ENCODE measurements at regions not wholly inside any gene's neighbourhood (a gene's known extent, or its start where the extent isn't known, plus 50 kb on each side); places are given as distances from the start of the nearest gene placed in this dataset.
A peak's percentile ranks its signal among the peaks of the same experiment; 100 is the strongest.

- Histone ChIP-seq H3K9me1 (ENCODE audit: insufficient read depth, low read length) (no peaks in the 10 kb centered on the region; the same call in 1 of the 2 replicates), H3K9ac (ENCODE audit: low read depth, low read length) (no peak overlapping the region), H3K4me1 (ENCODE audit: control insufficient read depth, insufficient read depth, low read length) (no peaks in the 10 kb centered on the region; the same call in 1 of the 2 replicates), H4K20me1 (ENCODE audit: insufficient read depth, low read length) (no peaks in the 10 kb centered on the region), H3K4me2 (ENCODE audit: low read depth, low read length) (no peak overlapping the region), H3K27ac (ENCODE audit: insufficient read depth, low read length) (no peak overlapping the region), H4K8ac (ENCODE audit: low read depth in 2 of 2, low read length in 2 of 2) (no peak overlapping the region), H3K18ac (ENCODE audit: low read depth, low read length) (no peak overlapping the region), H2BK5ac (ENCODE audit: low read depth, low read length, poor library complexity, severe bottlenecking) (no peak overlapping the region), H2AFZ (replicated peaks; ENCODE audit: low read length, poor library complexity) (no peak overlapping the region), H3K23ac (ENCODE audit: low read depth, low read length) (no peak overlapping the region), H3K4ac (ENCODE audit: low read depth, low read length) (no peak overlapping the region), H3K79me1 (ENCODE audit: low read depth in 1 of 2, low read length in 2 of 2) (no peaks in the 10 kb centered on the region), H4K5ac (ENCODE audit: low read depth, low read length) (no peak overlapping the region), H4K91ac (ENCODE audit: insufficient read depth, low read depth, low read length) (no peak overlapping the region), H2AK9ac (replicated peaks; ENCODE audit: low read depth, low read length, poor library complexity) (no peak overlapping the region), H2BK15ac (ENCODE audit: low read depth, low read length) (no peak overlapping the region), H3K9me3 (ENCODE audit: control insufficient read depth, insufficient read depth, low read length) (no peaks in the 10 kb centered on the region), H3K4me3 (ENCODE audit: insufficient read depth, low read depth, low read length) (no peak overlapping the region), H2BK20ac (ENCODE audit: low read depth, low read length) (no peak overlapping the region), H2BK120ac (ENCODE audit: low read depth, low read length) (no peak overlapping the region), H3K36me3 (ENCODE audit: control insufficient read depth, insufficient read depth, low read length) (no peaks in the 10 kb centered on the region; the same call in 1 of the 2 replicates), H2AK5ac (ENCODE audit: low read depth, low read length) (no peak overlapping the region), H3K27me3 (ENCODE audit: control insufficient read depth, insufficient read depth, low read length) (no peaks in the 10 kb centered on the region), H3K14ac (replicated peaks; ENCODE audit: low read depth, low read length) (no peak overlapping the region), H3K56ac (ENCODE audit: extremely low read depth, insufficient read depth, low read length) (no peak overlapping the region)
- BruUV-seq (replicated peaks): no TSS peak
- ChIA-PET CTCF (interaction anchor here (1.7 kb wide), 1 partner anchor 26 kb away, joined by 3 read pairs; no protein-coding TSS in a partner anchor), POLR2A (ENCODE audit: unreplicated experiment) (no interaction called here)
- DNase-seq: no peak
- no peak for TF ChIP-seq MAZ (IDR thresholded peaks at IDR 0.05; ENCODE audit: borderline replicate concordance, low read depth, low read length)
- no peak for TF ChIP-seq CHD1 (IDR thresholded peaks at IDR 0.05; ENCODE audit: low read depth, low read length)
- no peak for TF ChIP-seq FOS (IDR thresholded peaks at IDR 0.05; ENCODE audit: low read depth, low read length)
- no peak for TF ChIP-seq BHLHE40 (IDR thresholded peaks at IDR 0.05; ENCODE audit: low read depth, low read length)
- TF ChIP-seq RFX5 (IDR thresholded peaks at IDR 0.05; ENCODE audit: low read depth, low read length): no peak
- TF ChIP-seq RAD21 (IDR thresholded peaks at IDR 0.05; ENCODE audit: low read length): no peak
- no peak for TF ChIP-seq SMC3 (IDR thresholded peaks at IDR 0.05; ENCODE audit: low read depth, low read length)
- no peak for TF ChIP-seq MXI1 (IDR thresholded peaks at IDR 0.05; ENCODE audit: borderline replicate concordance, low read depth, low read length)
- TF ChIP-seq ELK1 (IDR thresholded peaks at IDR 0.05; ENCODE audit: borderline replicate concordance, low read depth, low read length): no peak
- TF ChIP-seq RCOR1 (IDR thresholded peaks at IDR 0.05; ENCODE audit: insufficient replicate concordance, low read length): no peak
- no peak for TF ChIP-seq POLR2A (IDR thresholded peaks at IDR 0.05; ENCODE audit: low read depth, low read length)
- no peak for TF ChIP-seq NFE2L2 (IDR thresholded peaks at IDR 0.05; ENCODE audit: low read depth, low read length)
- no peak for TF ChIP-seq CEBPB (IDR thresholded peaks at IDR 0.05; ENCODE audit: low read depth, low read length)
- intact Hi-C loops (cut with micrococcal nuclease): no loop called here
- in situ Hi-C loops (cut with MboI; ENCODE audit: low sequenced_read_pairs): no loop called here
- dilution Hi-C loops (cut with HindIII; ENCODE audit: low sequenced_read_pairs, unreplicated experiment): no loop called here
- WGBS, 2 experiments (ENCODE audit: extremely low coverage in 2 of 2, insufficient read length in 1 of 2): no CpG with 5 or more reads among the region's 5 CpGs
- peak; percentile 32; the same call in 1 of the 2 replicates for ATAC-seq (ENCODE audit: low read depth)
These were observed 236.3 kb downstream of the SIPA1L2 start for GRCh38 chr1:232393444-232394146.

All from IMR-90 (cell line).